ENCODE measurements at regions not wholly inside any gene's neighbourhood (a gene's known extent, or its start where the extent isn't known, plus 50 kb on each side); places are given as distances from the start of the nearest gene placed in this dataset.

DNA sequence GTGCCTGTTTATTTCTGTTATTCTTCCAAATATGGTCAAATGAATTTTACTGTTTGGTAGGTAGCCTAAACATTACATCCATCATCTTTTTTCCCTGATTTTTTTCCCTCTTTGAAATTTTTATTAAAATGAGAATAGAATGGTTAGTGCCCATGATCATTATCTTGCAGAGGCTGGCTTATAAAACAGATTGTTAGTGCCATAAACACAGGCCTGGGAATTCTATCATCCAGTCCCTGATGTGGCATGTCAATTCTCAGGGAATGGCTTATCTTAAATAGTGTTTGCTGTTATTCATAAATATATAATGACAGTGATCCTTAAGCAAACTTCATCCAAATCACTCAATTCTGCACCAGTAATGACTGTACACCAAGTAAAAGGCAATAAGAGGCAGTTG lies 207.3 kb downstream of the TUSC7 start:
- Mint-ChIP-seq H3K36me3 (ENCODE audit: low read depth) (no peaks in the 10 kb centered on the region), H3K4me1 (no peaks in the 10 kb centered on the region), H3K27me3 (no peaks in the 10 kb centered on the region), H3K4me3 (no peak overlapping the region), H3K27ac (no peak overlapping the region)
- ATAC-seq: no peak
- H3K9me3 ChIP-seq (ENCODE audit: control insufficient read depth, low read length, poor library complexity, severe bottlenecking): no peaks in the 10 kb centered on the region
- DNase-seq: no peak

DNA sequence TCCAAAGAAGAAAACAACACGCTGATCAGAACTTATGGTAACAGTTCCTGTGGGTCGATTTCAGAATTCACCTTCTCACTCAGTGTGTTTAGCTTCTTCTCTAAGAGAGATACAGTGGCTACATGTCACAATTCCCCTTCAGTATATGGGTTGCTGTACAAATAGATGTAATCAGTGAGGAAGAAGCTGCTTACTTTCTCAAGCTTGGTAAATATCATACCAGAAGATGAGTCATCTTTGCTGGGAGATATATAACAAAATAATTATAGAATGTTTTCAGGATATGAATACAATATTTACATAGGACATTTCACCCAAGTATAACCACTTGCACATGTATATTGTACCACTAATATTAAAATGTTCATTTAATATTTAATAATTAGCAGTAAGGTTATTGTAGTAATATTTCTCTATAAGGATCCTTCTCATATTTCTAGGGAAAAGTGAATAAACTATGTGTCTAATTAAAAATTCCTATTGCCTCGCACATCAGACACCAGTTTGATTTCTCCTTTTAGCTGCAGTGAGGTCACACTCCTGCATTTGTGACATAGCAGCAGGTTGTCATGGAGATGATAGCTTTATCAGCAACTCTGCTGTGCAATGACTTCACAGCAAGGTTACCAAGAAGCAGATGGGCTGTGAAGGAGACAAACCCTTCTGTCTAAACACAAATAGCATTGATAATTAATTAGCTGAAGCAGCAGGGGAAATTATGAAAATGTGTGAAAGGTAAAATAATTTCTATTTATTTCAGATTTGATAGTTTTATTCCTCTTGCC lies 211.4 kb downstream of the TUSC7 start:
- Mint-ChIP-seq H3K4me1 (no peaks in the 10 kb centered on the region), H3K36me3 (ENCODE audit: low read depth) (no peaks in the 10 kb centered on the region), H3K4me3 (no peak overlapping the region), H3K27ac (no peak overlapping the region), H3K27me3 (no peaks in the 10 kb centered on the region)
- no peaks in the 10 kb centered on the region for H3K9me3 ChIP-seq (ENCODE audit: control insufficient read depth, low read length, poor library complexity, severe bottlenecking)
- no peak for ATAC-seq
- no peak for DNase-seq

DNA sequence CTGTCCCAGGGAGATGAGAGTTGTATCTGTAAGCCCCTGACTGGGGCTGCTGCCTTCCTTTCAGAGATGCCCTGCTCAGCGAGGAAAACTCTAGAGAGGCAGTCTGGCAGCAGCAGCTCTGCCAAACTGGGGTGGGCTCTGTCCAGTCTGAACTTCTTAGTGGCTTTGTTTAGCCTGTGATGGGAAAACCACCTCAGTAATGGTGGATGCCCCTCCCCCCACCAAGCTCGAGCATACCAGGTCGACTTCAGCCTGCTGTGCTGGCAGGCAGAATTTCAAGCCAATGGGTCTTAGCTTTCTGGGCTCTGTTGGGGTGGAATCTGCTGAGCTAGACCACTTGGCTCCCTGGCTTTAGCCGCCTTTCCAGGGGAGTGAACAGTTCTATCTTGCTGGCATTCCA lies 218.3 kb downstream of the TUSC7 start:
- H3K27me3 Mint-ChIP-seq: no peaks in the 10 kb centered on the region
- DNase-seq (no peak), ATAC-seq (no peak)
- H3K9me3 ChIP-seq (ENCODE audit: control insufficient read depth, low read length, poor library complexity, severe bottlenecking): no peaks in the 10 kb centered on the region
- no peaks in the 10 kb centered on the region for H3K36me3 Mint-ChIP-seq (ENCODE audit: low read depth)
- H3K27ac Mint-ChIP-seq: no peak overlapping the region
- no peaks in the 10 kb centered on the region for H3K4me1 Mint-ChIP-seq
- no peak overlapping the region for H3K4me3 Mint-ChIP-seq

DNA sequence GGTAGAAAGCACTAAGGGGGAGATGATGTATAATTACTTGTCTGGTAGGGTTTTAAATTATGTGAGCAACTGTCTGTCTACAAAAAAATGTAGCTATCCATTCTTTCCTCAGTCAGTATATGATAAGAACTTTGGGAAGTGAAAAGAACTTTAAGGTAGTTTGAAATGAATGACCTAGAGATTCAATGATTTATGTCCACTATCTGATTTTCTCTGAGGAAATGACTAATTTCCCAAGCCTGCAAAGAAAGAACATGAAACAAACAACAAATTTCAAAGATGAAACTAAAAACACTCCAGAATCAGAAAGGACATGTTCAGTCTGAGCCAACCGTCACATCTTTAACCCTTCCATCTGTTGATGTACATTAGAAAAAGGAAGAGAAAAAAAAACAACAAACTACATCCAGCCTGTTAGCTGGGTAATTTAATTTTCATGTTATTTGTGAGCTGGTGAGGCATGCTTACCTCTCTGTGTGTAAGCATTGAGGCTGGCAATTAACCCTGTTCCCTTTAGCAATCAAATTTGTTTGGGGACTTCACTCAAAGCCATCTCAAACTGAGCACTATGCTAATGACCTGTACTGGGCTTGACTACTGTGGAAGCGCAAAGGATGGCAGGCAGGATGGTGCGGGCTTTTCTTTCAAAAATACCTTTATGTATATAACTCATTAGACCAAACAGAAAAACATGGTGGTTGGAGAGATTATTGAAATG lies 220.1 kb downstream of the TUSC7 start:
- no peak overlapping the region for H3K4me3 Mint-ChIP-seq
- no peak for DNase-seq
- no peaks in the 10 kb centered on the region for H3K4me1 Mint-ChIP-seq
- no peaks in the 10 kb centered on the region for H3K9me3 ChIP-seq (ENCODE audit: control insufficient read depth, low read length, poor library complexity, severe bottlenecking)
- no peak for ATAC-seq
- H3K27me3 Mint-ChIP-seq: no peaks in the 10 kb centered on the region
- no peaks in the 10 kb centered on the region for H3K36me3 Mint-ChIP-seq (ENCODE audit: low read depth)
- H3K27ac Mint-ChIP-seq: no peak overlapping the region

DNA sequence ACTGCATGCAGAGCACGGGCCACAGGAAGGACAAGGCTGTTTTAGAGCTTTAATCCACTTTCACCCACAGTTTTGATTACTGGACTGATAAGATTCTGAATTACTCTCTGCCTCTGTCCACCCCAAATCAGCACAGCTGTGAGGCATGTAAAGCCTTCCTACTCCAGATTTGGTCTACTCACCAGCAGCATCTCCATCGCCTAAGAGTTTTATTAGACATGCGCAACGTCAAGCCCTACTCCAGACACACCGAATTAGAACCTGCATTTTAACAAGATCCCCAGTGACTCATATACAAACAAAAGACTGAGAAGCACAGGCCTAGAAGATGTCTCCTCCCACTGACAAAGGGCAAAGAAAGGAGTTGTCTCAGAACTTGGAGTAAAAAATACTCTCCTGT lies 221.2 kb downstream of the TUSC7 start:
- Mint-ChIP-seq H3K27me3 (no peaks in the 10 kb centered on the region), H3K36me3 (ENCODE audit: low read depth) (no peaks in the 10 kb centered on the region), H3K4me1 (no peaks in the 10 kb centered on the region), H3K4me3 (no peak overlapping the region), H3K27ac (no peak overlapping the region)
- ATAC-seq: no peak
- no peak for DNase-seq
- H3K9me3 ChIP-seq (ENCODE audit: control insufficient read depth, low read length, poor library complexity, severe bottlenecking): no peaks in the 10 kb centered on the region

DNA sequence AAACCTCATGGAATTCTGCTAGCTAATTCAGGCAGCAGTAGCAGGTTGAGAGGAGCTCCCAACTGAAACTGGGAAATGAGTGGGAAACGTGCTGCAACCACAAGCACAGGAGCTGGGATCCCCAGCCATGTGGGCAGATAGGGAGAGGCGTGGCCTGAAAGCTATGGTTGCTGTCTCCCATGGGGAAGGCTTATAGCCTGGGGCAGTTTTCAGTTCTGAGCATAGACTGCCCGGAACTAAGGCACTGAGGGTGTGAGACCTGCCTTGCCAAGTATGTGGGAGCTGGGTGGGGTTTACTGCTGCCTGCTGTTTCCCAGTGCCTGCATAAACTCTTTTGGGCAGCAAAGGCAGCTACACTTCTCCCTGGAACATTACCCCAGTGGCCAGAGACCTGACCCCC lies 229.5 kb downstream of the TUSC7 start:
- Mint-ChIP-seq H3K4me3 (no peak overlapping the region), H3K36me3 (ENCODE audit: low read depth) (no peaks in the 10 kb centered on the region), H3K4me1 (no peaks in the 10 kb centered on the region), H3K27me3 (no peaks in the 10 kb centered on the region), H3K27ac (no peak overlapping the region)
- H3K9me3 ChIP-seq (ENCODE audit: control insufficient read depth, low read length, poor library complexity, severe bottlenecking): no peaks in the 10 kb centered on the region
- ATAC-seq (no peak), DNase-seq (no peak)

DNA sequence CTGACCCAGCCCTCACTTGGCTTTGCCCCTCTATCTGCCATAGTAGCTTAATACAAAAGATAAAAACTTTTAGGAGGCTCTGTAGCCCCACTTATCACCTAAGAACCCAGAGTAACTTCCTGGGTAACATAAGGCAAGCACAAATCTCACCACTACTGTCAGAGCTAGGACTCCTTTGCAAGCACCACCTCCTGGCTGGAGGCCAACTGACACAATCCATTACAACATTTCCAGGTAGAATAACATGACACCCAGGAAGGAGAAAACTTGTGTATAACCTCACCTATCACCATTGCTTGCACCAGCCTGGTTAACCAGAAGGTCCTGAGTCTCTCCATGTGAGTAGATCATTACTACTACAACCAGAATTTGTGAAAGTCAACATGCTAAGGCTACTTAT lies 230.0 kb downstream of the TUSC7 start:
- Mint-ChIP-seq H3K36me3 (ENCODE audit: low read depth) (no peaks in the 10 kb centered on the region), H3K4me3 (no peak overlapping the region), H3K27me3 (no peaks in the 10 kb centered on the region), H3K27ac (no peak overlapping the region), H3K4me1 (no peaks in the 10 kb centered on the region)
- no peaks in the 10 kb centered on the region for H3K9me3 ChIP-seq (ENCODE audit: control insufficient read depth, low read length, poor library complexity, severe bottlenecking)
- no peak for ATAC-seq
- DNase-seq: no peak

DNA sequence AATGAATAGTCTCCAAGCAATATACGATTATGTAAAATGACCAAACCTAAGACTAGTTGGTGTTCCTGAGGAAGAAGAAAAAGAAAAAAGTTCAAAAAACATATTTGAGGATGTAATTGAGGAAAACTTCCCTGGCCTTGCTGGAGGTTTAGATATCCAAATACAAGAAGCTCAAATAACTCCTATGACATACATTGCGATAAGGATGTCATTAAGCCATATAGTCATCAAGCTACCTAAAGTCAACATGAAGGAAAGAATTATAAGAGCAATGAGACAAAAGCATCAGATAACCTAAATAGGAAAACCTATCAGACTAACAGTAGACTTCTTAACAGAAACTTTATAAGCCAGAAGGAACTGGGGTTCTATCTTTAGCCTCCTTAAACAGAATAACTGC lies 231.1 kb downstream of the TUSC7 start:
- Mint-ChIP-seq H3K27me3 (no peaks in the 10 kb centered on the region), H3K36me3 (ENCODE audit: low read depth) (no peaks in the 10 kb centered on the region), H3K4me1 (no peaks in the 10 kb centered on the region), H3K4me3 (no peak overlapping the region), H3K27ac (no peak overlapping the region)
- ATAC-seq (no peak), DNase-seq (no peak)
- H3K9me3 ChIP-seq (ENCODE audit: control insufficient read depth, low read length, poor library complexity, severe bottlenecking): no peaks in the 10 kb centered on the region

DNA sequence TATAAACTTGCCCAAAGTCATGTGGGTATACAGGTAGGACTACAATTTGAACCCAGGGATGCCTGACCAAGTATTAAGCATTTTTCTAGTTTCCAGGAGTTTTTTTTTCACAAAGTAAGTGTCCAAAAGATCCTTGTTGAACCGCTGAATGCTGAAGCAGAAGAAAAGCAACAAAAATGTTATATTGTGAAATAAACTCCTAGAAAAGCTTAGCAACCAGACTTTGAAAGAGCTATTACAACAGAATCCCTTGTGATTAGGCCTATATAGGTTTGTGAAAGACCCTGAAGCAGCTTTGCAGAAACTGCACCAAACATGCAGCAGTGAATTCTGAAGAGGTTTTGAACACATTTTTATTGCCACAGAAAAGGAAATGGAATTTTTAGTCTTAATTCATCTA lies 236.8 kb downstream of the TUSC7 start:
- no peaks in the 10 kb centered on the region for H3K4me1 Mint-ChIP-seq
- DNase-seq (no peak), ATAC-seq (no peak)
- no peaks in the 10 kb centered on the region for H3K27me3 Mint-ChIP-seq
- H3K9me3 ChIP-seq (ENCODE audit: control insufficient read depth, low read length, poor library complexity, severe bottlenecking): no peaks in the 10 kb centered on the region
- no peak overlapping the region for H3K4me3 Mint-ChIP-seq
- H3K27ac Mint-ChIP-seq: no peak overlapping the region
- no peaks in the 10 kb centered on the region for H3K36me3 Mint-ChIP-seq (ENCODE audit: low read depth)

DNA sequence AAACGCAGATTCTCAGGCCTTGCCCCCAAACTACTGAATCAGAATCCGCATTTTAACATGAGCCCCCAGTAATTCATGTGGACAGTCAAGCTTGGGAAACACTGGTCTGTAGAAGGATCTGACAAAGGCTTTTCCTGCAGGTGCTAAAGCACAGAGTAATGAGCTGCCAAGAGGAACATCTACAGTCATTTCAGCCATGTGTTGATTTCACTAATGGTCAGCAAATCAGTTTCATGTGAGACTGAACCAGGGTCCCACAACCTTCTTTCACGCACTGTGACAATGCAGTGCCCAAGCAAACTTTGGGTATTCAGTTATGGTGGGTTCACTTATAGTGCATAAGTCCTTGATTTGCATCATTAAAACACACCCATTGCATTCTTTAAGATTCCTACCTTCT lies 237.6 kb downstream of the TUSC7 start:
- DNase-seq (no peak), ATAC-seq (no peak)

DNA sequence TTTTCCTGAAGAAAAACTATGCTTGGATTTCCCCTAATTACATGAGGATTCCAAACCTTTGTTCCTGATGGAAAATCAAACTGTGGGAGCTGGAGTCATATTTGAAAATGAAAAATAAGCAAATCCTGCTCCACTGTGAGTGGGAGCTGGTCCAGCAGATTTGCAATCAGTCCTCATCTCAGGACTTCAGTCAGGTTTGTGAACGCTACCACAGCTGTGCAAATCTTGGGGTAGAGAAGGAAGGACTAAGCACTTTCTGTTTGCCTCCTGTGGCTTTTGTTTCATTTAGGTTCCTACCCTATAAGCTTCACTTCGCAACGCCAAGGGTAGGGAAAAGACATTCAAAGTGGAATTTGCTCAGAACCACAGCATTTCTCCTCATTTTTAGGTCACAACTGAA lies 238.2 kb downstream of the TUSC7 start:
- DNase-seq: no peak
- Mint-ChIP-seq H3K27me3 (no peaks in the 10 kb centered on the region), H3K36me3 (ENCODE audit: low read depth) (no peaks in the 10 kb centered on the region), H3K27ac (no peak overlapping the region), H3K4me1 (no peaks in the 10 kb centered on the region), H3K4me3 (no peak overlapping the region)
- no peaks in the 10 kb centered on the region for H3K9me3 ChIP-seq (ENCODE audit: control insufficient read depth, low read length, poor library complexity, severe bottlenecking)
- ATAC-seq: no peak

More for the DNA sequence above, 237.6 kb downstream of the TUSC7 start:
- Mint-ChIP-seq H3K36me3 (ENCODE audit: low read depth) (no peaks in the 10 kb centered on the region), H3K27ac (no peak overlapping the region), H3K27me3 (no peaks in the 10 kb centered on the region), H3K4me3 (no peak overlapping the region), H3K4me1 (no peaks in the 10 kb centered on the region)
- no peaks in the 10 kb centered on the region for H3K9me3 ChIP-seq (ENCODE audit: control insufficient read depth, low read length, poor library complexity, severe bottlenecking)

DNA sequence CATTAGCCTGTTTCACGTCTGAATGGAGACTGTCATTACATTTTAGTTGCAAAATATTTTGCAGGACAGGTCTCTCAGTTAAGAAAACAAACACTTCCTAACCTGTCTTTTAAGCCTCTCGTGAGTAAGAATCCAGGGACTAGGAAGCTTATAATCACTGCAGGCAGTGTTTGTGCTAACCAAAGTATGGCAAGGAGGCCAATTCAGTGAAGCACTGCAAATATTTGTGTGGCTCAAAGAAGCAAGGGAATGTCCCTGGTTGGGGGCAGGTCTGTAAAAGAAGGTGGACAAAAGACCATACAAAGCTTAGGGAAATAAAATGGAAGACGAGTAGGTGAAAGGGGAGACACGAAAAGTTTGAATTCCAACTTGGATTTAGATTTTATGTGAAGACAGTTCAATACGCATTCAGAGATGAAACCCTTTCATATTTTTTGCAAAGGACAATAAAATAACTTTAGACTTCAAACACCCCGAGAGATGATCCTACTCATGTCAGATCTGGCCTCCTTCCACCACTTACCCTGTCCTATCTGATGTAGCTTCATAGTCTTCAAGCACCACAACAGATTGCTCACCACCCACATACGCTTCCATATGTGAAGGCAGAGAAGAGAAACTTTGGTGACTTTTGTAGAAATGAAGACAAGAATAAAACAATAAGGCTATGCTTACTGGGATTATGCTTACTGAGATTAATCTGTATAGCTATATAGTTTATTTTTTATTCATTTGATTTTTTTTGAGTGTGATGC lies 240.9 kb downstream of the TUSC7 start:
- no peaks in the 10 kb centered on the region for H3K36me3 Mint-ChIP-seq (ENCODE audit: low read depth)
- H3K4me1 Mint-ChIP-seq: no peaks in the 10 kb centered on the region
- H3K9me3 ChIP-seq (ENCODE audit: control insufficient read depth, low read length, poor library complexity, severe bottlenecking): no peaks in the 10 kb centered on the region
- ATAC-seq (no peak), DNase-seq (no peak)
- H3K4me3 Mint-ChIP-seq: no peak overlapping the region
- no peaks in the 10 kb centered on the region for H3K27me3 Mint-ChIP-seq
- no peak overlapping the region for H3K27ac Mint-ChIP-seq

DNA sequence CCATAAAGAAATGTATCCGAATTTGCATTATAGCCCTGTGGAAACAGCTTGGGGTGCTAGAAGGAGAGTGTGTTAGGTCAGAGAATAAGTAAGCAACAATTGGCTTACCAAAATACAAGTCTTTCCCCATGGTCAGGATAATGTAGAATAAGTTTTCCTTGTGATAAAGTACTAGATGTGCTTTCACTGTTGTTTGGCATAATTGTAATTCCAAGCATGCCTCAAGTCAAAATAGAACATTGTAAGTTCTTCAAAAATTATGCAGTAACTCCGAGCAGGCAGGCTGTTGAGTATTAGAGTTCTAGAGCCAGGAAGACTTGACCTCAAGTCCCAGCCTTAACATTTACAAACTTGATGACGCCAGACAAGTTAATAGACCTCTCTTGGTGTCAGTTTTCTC lies 242.0 kb downstream of the TUSC7 start:
- DNase-seq: no peak
- Mint-ChIP-seq H3K4me3 (no peak overlapping the region), H3K27me3 (no peaks in the 10 kb centered on the region), H3K4me1 (no peaks in the 10 kb centered on the region), H3K36me3 (ENCODE audit: low read depth) (no peaks in the 10 kb centered on the region), H3K27ac (no peak overlapping the region)
- no peak for ATAC-seq
- no peaks in the 10 kb centered on the region for H3K9me3 ChIP-seq (ENCODE audit: control insufficient read depth, low read length, poor library complexity, severe bottlenecking)
